Pancreas (tissue), 10 donors: ENCODE measurements at regions not wholly inside any gene's neighbourhood (a gene's known extent, or its start where the extent isn't known, plus 50 kb on each side); places are given as distances from the start of the nearest gene placed in this dataset.
"Not testable (repeated sequence)": the region's sequence is repeated elsewhere in the genome, so short reads cannot be mapped to it uniquely, and the experiment has no call there.

Experiments used
- ATAC-seq, 4 donors: fragments of 200-7000 bp; cut with Tn5 transposase; one replicate each; pipeline versions ENCODE4 v1.8.0 to v1.9.1; 2020; ENCODE audit warnings: mild to moderate bottlenecking in 4 of 4, moderate library complexity in 4 of 4
- DNase-seq, 6 donors: peaks; one replicate each; pipeline ENCODE4 v3.0.0-alpha.2; 2020
- FAIRE-seq: peaks from 2 replicates; lab custom pipeline; 2012; peaks lifted over from hg19 to GRCh38; lab: Jason Lieb, UNC
- H3K27ac ChIP-seq, 4 donors: fragments of 200-600 bp; sonication (generic); 1 replicate in 3 of 4; 2 replicates in 1 of 4; pipeline versions ENCODE4 v1.5.0 to v1.8.0; 2020
- H3K27me3 ChIP-seq, 4 donors: fragments of 200-600 bp; one replicate each; pipeline ENCODE4 v1.8.0; 2021
- H3K36me3 ChIP-seq, 3 donors: fragments of 200-600 bp; sonication (generic) in 1 of 3; one replicate each; pipeline versions ENCODE4 v1.5.0 to v1.8.0; 2020 to 2021
- H3K4me1 ChIP-seq, 3 donors: fragments of 200-600 bp; one replicate each; pipeline ENCODE4 v1.8.0; 2021
- H3K4me3 ChIP-seq, 4 donors: fragments of 200-600 bp; sonication (generic) in 2 of 4; one replicate each; pipeline versions ENCODE4 v1.5.0 to v1.8.0; 2020 to 2021
- H3K9me3 ChIP-seq, 4 donors: fragments of 200-600 bp; one replicate each; pipeline ENCODE4 v1.8.0; 2021
- CTCF ChIP-seq, 4 donors: fragments of 200-600 bp; sonication (generic) in 3 of 4; IDR thresholded peaks; one replicate each; pipeline versions ENCODE4 v1.5.0 to v1.8.0; 2021; ENCODE audit warnings: antibody characterized with exemption in 4 of 4
- WGBS, 2 donors: extraction: QIAGEN DNeasy Blood & Tissue Kit; methylation state at CpG; one replicate each; pipeline ENCODE4 v1.1.7; 2013; 5-methylcytosine and 5-hydroxymethylcytosine counted together
- intact Hi-C, 3 donors: fragments of 100-400 bp; cut with DNase I; formaldehyde crosslinking; loops; one replicate each; pipeline versions ENCODE4 v1.11.1 to v1.14.2; 2022
- donor health status: healthy with polysubstance abuse.
- donor health status: DM: no; HTN: no; CAD: no; lungs with moderate emphysema.
- donor health status: DM: no; HTN: no; CAD: no.
- donor health status: control.
- donor health status: control.
- donor health status: Bipolar disorder and iron deficiency.
- donor health status: DM: yes; HTN: yes; CAD: no.
- donor health status: DM: no; HTN: no; CAD: no.
- donor health status: DM: no; HTN: no; CAD: no.
- donor health status: DM: yes; HTN: yes; CAD: no.

GRCh38 chr18:14979875-14980274 lies 231.9 kb downstream of the ANKRD30B start:
- TF ChIP-seq CTCF (IDR thresholded peaks at IDR 0.05): no peak

GRCh38 chr18:14984531-14984930 lies 236.6 kb downstream of the ANKRD30B start:
- H3K4me1 ChIP-seq, H3K9me3 ChIP-seq, H3K27me3 ChIP-seq, H3K27ac ChIP-seq, DNase-seq, FAIRE-seq, intact Hi-C loops, H3K36me3 ChIP-seq, ATAC-seq, H3K4me3 ChIP-seq: not testable (repeated sequence)
- 17 to 22% methylated on average over 2 of the region's 2 CpGs for WGBS, 2 donors

More at GRCh38 chr18:14979875-14980274, 231.9 kb downstream of the ANKRD30B start:
- Histone ChIP-seq H3K4me3 (no peak overlapping the region), H3K27me3 (no peaks in the 10 kb centered on the region), H3K9me3 (no peaks in the 10 kb centered on the region), H3K27ac (no peak overlapping the region), H3K4me1 (no peaks in the 10 kb centered on the region), H3K36me3 (no peaks in the 10 kb centered on the region)
- intact Hi-C loops: no loop called here
- no peak for FAIRE-seq
- no peak for DNase-seq
- ATAC-seq: no peak
- WGBS, 2 donors: 58 to 63% methylated on average over 3 of the region's 3 CpGs

GRCh38 chr18:14985291-14986013 lies 237.5 kb downstream of the ANKRD30B start:
- intact Hi-C loops, H3K36me3 ChIP-seq, H3K4me3 ChIP-seq, DNase-seq, H3K27ac ChIP-seq, FAIRE-seq, H3K4me1 ChIP-seq, ATAC-seq, H3K27me3 ChIP-seq, H3K9me3 ChIP-seq: not testable (repeated sequence)
- WGBS, 2 donors: 80 to 88% methylated on average over 20 of the region's 20 CpGs

GRCh38 chr18:14987377-14987776 lies 239.4 kb downstream of the ANKRD30B start:
- H3K4me1 ChIP-seq, H3K27me3 ChIP-seq, H3K27ac ChIP-seq, ATAC-seq, H3K4me3 ChIP-seq, intact Hi-C loops, FAIRE-seq, DNase-seq, H3K36me3 ChIP-seq, H3K9me3 ChIP-seq: not testable (repeated sequence)
- WGBS, 2 donors: 62 to 63% methylated on average over 3 of the region's 3 CpGs

- FAIRE-seq, H3K27ac ChIP-seq, H3K4me1 ChIP-seq, H3K36me3 ChIP-seq, DNase-seq, ATAC-seq, intact Hi-C loops, H3K4me3 ChIP-seq, H3K27me3 ChIP-seq, H3K9me3 ChIP-seq: not testable (repeated sequence)
- WGBS, 2 donors: 58 to 63% methylated on average over 7 to 8 of the region's 8 CpGs
These were observed 240.2 kb downstream of the ANKRD30B start for GRCh38 chr18:14987960-14988710.

- H3K27ac ChIP-seq, H3K27me3 ChIP-seq, H3K36me3 ChIP-seq, H3K4me1 ChIP-seq, H3K4me3 ChIP-seq, intact Hi-C loops, ATAC-seq, DNase-seq, H3K9me3 ChIP-seq, FAIRE-seq: not testable (repeated sequence)
- WGBS, 2 donors: 44 to 51% methylated on average over 3 of the region's 3 CpGs
These were observed 241.6 kb downstream of the ANKRD30B start for GRCh38 chr18:14989569-14989968.

GRCh38 chr18:14991934-14992445 lies 244.0 kb downstream of the ANKRD30B start:
- H3K27ac ChIP-seq, intact Hi-C loops, H3K9me3 ChIP-seq, H3K4me1 ChIP-seq, ATAC-seq, H3K4me3 ChIP-seq, H3K27me3 ChIP-seq, H3K36me3 ChIP-seq, FAIRE-seq: not testable (repeated sequence)
- 68 to 71% methylated on average over 7 of the region's 7 CpGs for WGBS, 2 donors
- DNase-seq: peak in 1 of 6 donors; percentile 47

GRCh38 chr18:14992758-14993157 lies 244.8 kb downstream of the ANKRD30B start:
- H3K27ac ChIP-seq, H3K36me3 ChIP-seq, intact Hi-C loops, H3K4me3 ChIP-seq, H3K27me3 ChIP-seq, H3K4me1 ChIP-seq, ATAC-seq, H3K9me3 ChIP-seq, DNase-seq, FAIRE-seq: not testable (repeated sequence)
- WGBS, 2 donors: 69 to 85% methylated on average over 2 of the region's 2 CpGs

- DNase-seq, H3K36me3 ChIP-seq, H3K4me3 ChIP-seq, H3K4me1 ChIP-seq, ATAC-seq, H3K9me3 ChIP-seq, FAIRE-seq, intact Hi-C loops, H3K27ac ChIP-seq, H3K27me3 ChIP-seq: not testable (repeated sequence)
- 62 to 76% methylated on average over 3 of the region's 3 CpGs for WGBS, 2 donors
These were observed 247.1 kb downstream of the ANKRD30B start for GRCh38 chr18:14995023-14995422.
